SK-N-SH (cell line): ENCODE measurements at regions not wholly inside any gene's neighbourhood (a gene's known extent, or its start where the extent isn't known, plus 50 kb on each side); places are given as distances from the start of the nearest gene placed in this dataset.

Experiments
- CHD2 ChIP-seq: fragments of 150-350 bp; IDR thresholded peaks from 2 replicates; pipeline ENCODE4 v1.6.1; 2018; ENCODE audit warnings: low read length; ENCODE audit not compliant: partially characterized antibody
- CTCF ChIP-seq: fragments of 200-600 bp; sonication (generic); IDR thresholded peaks from 2 replicates; pipeline ENCODE4 v1.6.1; 2017; ENCODE audit warnings: antibody characterized with exemption, mild to moderate bottlenecking, moderate library complexity
- FOSL2 ChIP-seq: IDR thresholded peaks from 2 replicates; pipeline ENCODE4 v1.4.0; 2012; ENCODE audit warnings: low read depth, mild to moderate bottlenecking, moderate library complexity, borderline replicate concordance
- FOXM1 ChIP-seq: IDR thresholded peaks from 2 replicates; pipeline ENCODE4 v1.4.0; 2012; ENCODE audit warnings: low read depth, mild to moderate bottlenecking
- GABPA ChIP-seq: IDR thresholded peaks from 2 replicates; pipeline ENCODE4 v1.4.0; 2012; ENCODE audit warnings: low read depth, mild to moderate bottlenecking
- GATA2 ChIP-seq: sonication (generic); formaldehyde crosslinking; IDR thresholded peaks from 2 replicates; pipeline ENCODE4 v1.5.0; 2020; ENCODE audit warnings: mild to moderate bottlenecking, missing genetic modification reagents
- MAX ChIP-seq: IDR thresholded peaks from 2 replicates; pipeline ENCODE4 v1.4.0; 2012; ENCODE audit warnings: low read depth
- MEF2A ChIP-seq: IDR thresholded peaks from 2 replicates; pipeline ENCODE4 v1.4.0; 2012; ENCODE audit warnings: low read depth, borderline replicate concordance
- NFIC ChIP-seq: IDR thresholded peaks from 2 replicates; pipeline ENCODE4 v1.4.0; 2012; ENCODE audit warnings: borderline replicate concordance
- POLR2AphosphoS5 ChIP-seq: IDR thresholded peaks from 2 replicates; pipeline ENCODE4 v1.6.1; 2012; ENCODE audit warnings: low read depth, low read length
- RAD21 ChIP-seq: IDR thresholded peaks from 2 replicates; pipeline ENCODE4 v1.6.1; 2012; ENCODE audit warnings: mild to moderate bottlenecking, low read length
- SMC3 ChIP-seq: IDR thresholded peaks from 2 replicates; pipeline ENCODE4 v1.6.1; 2012; ENCODE audit warnings: low read depth, low read length, improper control_type of control experiment
- TCF12 ChIP-seq: IDR thresholded peaks from 2 replicates; pipeline ENCODE4 v1.4.0; 2012
- ZBTB33 ChIP-seq: IDR thresholded peaks from 2 replicates; pipeline ENCODE4 v1.4.0; 2012; ENCODE audit warnings: low read depth, borderline replicate concordance

GRCh38 chr1:96969656-96970163 lies 248.1 kb downstream of the PTBP2 start:
- TF ChIP-seq POLR2AphosphoS5 (no peak), MEF2A (no peak), CTCF (no peak), CHD2 (peak; percentile 52), TCF12 (no peak), GATA2 (CRISPR knock-in tag) (peak; percentile 63), FOSL2 (no peak), RAD21 (peak; percentile 39), GABPA (no peak), FOXM1 (no peak), SMC3 (no peak; the same call in 1 of the 2 replicates), ZBTB33 (no peak), MAX (no peak), NFIC (no peak)
